ENCODE measurements at regions not wholly inside any gene's neighbourhood (a gene's known extent, or its start where the extent isn't known, plus 50 kb on each side); places are given as distances from the start of the nearest gene placed in this dataset.

- DNase-seq, result no peak
Observed at GRCh38 chr4:175380841-175381240, 431.2 kb downstream of the GPM6A start.

GRCh38 chr4:175385797-175386196 is 426.3 kb downstream of the GPM6A start:
- DNase-seq, result no peak

GRCh38 chr4:175386776-175387507 is 425.1 kb downstream of the GPM6A start:
- no peak for DNase-seq

- DNase-seq, result no peak
Observed at GRCh38 chr4:175394208-175394607, 417.9 kb downstream of the GPM6A start.

DNA sequence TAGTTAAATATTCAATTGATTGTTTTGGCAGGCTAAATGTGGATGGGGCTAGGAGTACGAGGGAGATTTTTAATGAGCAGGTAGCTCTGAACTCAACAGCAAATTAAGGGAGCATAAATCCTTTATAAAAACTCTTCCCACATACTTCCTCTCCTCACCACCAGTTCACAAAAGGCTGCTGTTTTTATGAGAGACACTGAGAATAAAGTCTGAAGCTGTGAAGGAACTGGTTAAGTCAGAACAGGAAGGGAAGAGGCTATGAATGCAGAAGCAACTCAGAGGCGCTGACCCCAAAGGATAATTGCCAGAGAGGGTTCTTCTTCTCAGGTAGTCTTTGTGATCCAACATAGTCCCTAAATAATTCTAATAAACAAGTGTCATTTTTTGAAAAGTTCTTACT is 406.1 kb downstream of the GPM6A start:
- no peak for DNase-seq

DNA sequence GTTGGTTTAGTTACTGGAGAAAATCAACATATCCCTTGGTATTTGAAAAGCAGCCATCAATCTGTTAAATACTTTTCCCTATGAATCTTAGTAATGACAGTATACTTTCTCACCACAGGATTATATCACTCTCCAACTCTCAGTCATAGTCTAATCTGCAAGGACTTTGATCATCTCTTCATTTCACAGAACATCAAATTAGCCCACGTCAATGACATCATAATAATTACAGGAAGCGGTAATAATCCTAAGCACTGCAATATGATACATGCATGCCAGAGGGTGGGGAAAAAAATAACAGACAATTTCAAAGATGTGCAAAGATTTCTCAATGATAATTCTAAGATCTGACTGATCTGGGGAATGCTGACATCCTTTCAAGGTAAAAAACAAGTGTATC is 404.1 kb downstream of the GPM6A start:
- no peak for DNase-seq

- DNase-seq, result no peak
Observed at GRCh38 chr4:175411251-175411650, 400.8 kb downstream of the GPM6A start.

DNA sequence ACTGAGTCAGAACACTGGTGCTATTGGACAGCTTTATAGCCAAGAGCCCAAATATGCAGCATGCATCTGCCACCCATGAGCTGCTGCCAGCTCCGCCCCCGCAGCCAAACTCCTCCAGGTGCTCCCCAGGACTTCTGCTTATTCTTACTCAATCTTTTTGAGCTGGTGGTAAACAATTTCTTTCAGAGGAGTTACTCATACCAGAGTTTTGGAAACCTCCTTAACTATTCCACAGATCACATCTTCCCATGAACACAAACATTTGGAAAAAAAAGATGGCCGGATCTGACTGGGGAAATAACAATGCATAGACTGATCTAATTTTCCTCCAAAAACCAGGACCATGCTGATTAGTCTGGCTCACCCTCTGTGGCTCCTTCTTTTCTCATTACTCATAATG is 399.9 kb downstream of the GPM6A start:
- no peak for DNase-seq

- no peak for DNase-seq
Observed at GRCh38 chr4:175412746-175413145, 399.3 kb downstream of the GPM6A start.

DNA sequence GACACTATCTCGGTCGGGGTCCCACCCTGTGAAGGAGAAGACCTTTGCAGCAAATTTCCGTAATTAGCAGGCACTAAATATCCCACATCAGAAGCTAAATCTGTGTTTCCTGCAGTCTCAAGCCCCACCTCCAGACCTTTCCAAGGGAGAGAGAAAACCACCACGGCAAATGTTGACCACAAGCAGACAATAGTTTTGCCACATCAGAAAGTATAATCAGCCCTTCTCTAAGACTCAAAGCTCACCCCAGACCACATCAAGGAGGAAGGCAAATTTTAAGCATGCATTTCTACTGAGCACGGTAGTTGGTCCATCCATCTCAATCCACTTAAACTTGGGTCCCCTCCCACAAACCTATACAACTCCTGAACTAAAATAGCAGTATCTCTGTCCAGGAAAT is 398.5 kb downstream of the GPM6A start:
- no peak for DNase-seq

- DNase-seq, result no peak
Observed at GRCh38 chr4:175414602-175415001, 397.5 kb downstream of the GPM6A start.

DNA sequence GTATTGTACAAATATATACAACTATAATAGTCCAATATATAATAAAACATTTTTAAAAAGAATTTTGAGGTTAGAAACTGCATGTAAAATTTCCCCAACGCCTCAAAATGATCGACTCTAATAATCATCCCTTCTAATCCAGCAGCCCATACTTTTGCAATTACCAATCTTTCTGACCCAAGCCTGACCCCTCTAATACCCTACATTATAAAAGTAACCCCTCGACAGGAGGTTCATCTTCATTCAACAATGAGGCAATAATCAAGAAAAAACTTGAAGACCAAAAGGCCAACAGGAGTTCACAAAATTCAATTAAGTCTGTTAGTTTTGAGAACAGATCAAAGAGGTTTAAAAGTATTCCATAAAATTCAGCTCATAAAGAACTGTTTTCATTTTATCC is 393.5 kb downstream of the GPM6A start:
- no peak for DNase-seq

GRCh38 chr4:175419236-175419718 is 392.8 kb downstream of the GPM6A start:
- DNase-seq, result no peak

GRCh38 chr4:175421506-175421905 is 390.6 kb downstream of the GPM6A start:
- no peak for DNase-seq

GRCh38 chr4:175422331-175422730 is 389.7 kb downstream of the GPM6A start:
- DNase-seq, result no peak

DNA sequence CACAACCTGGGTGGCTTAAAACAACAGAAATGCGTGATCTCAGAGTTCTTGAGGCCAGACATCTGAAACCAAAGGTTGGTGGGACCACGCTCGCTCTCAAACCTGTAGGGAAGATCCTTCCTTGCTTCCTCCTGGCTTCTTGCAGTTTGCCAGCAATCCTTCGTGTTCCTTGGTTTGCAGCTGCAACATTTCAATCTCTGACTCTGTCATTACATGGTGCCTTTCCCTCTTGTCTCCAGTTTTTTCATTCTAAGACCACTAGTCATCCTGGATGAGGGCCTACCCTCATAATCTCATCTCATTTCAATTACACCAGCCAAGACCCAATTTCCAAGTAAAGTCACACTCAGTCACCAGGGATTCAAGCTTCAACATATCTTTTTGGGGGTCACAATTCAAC is 388.0 kb downstream of the GPM6A start:
- no peak for DNase-seq

DNA sequence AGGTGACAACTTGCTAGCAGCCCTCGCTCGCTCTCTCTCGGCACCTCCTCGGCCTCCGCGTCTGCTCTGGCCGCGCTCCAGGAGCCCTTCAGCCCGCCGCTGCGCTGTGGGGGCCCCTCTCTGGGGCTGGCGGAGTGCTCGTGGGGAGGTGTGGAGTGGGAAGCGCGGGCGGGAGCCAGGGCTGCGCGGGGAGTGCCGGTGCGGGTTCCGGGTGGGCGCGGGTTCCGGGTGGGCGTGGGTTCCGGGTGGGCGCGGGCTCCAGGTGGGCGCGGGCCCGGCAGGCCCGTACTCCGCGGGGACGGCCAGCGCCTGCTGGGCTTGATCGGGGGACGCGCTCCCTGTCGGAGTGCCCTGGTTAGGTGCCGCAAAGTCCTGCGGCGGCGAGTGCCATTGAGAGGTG is 384.3 kb downstream of the GPM6A start:
- DNase-seq, result no peak

- DNase-seq, result no peak
Observed at GRCh38 chr4:175431694-175432093, 380.4 kb downstream of the GPM6A start.

DNA sequence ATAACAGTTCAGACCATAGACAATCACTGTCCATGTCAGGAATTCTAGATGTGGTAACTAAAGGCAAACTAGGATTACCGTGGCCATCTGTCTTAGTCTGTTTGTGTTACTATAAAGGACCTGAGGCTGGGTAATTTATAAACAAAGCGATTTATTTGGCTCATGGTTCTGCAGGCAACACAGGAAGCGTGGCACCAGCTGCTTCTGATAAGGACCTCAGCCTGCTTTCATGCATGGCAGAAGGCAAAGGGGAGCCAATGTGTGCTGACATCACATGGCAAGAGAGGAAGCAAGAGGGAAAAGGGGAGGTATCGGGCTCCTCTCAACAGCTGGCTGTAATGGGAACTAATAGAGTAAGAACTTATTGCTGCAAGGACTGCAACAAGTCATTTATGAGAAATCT is 376.7 kb downstream of the GPM6A start:
- no peak for DNase-seq

DNA sequence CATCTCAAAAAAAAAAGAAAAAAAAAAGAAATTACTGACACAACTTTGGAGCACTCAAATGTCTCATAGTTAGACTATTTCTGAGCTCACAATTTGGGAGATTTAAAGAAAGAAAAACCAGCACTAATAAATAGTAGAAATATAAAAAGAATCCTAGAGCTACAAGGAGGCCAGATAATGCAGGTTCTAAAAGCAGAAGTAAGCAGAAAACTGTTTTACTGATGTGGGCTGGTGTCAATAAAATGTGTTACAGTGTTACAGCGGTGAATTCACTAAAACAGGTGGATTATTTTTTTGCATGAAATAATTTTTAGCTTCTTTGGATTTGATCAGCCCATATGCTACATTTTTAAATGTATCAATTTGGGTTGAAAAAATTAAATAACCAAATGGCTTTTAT is 375.9 kb downstream of the GPM6A start:
- DNase-seq, result no peak

GRCh38 chr4:175440786-175441185 is 371.3 kb downstream of the GPM6A start:
- no peak for DNase-seq

DNA sequence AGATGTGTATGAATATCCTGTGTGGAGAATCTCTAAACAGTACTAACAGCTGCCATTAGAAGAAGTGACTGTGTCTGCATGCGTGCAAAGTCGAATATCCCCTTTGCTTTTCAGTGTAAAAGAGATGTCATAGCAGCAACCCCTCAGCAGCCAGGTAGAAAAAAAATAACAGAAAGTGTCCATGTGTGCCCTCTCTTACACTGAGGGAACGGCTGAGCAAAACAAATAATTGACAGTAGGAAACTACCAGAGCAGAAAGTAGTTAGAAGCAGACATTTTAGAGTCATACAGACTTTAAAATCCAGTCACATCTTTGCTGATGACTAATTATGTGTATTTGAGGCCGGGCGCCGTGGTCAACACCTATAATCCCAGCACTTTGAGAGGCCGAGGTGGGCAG is 370.8 kb downstream of the GPM6A start:
- no peak for DNase-seq

DNA sequence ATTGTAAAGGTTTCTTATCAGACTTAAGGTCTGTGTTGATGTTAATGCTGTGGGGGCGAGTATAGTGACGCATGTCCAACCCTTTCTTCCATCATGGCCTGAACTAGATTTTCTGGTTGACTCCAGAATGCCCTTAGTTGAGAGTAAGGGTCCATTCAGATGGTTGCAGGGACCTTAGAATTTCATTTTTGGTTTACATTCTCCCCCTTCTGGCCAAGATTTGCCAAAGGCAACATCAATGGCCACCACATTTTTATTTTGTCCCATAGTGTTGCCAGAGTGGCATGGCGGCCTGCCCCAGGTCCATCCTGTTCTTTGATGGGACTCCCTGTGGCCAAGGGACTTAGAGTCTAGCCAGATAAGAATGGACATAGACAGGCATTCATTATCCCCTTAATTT is 368.5 kb downstream of the GPM6A start:
- DNase-seq, result no peak

GRCh38 chr4:175444512-175444911 is 367.6 kb downstream of the GPM6A start:
- DNase-seq, result no peak

- no peak for DNase-seq
Observed at GRCh38 chr4:175447016-175447415, 365.0 kb downstream of the GPM6A start.

All from NCI-H446 (cell line).